Superior temporal gyrus (tissue), 1 donor: ENCODE measurements at regions not wholly inside any gene's neighbourhood (a gene's known extent, or its start where the extent isn't known, plus 50 kb on each side); places are given as distances from the start of the nearest gene placed in this dataset.
A peak's percentile ranks its signal among the peaks of the same experiment; 100 is the strongest.

Experiments used
- DNase-seq: peaks from one replicate; pipeline ENCODE4 v3.0.0-alpha.2; 2016; ENCODE audit errors: extremely low spot score

DNA sequence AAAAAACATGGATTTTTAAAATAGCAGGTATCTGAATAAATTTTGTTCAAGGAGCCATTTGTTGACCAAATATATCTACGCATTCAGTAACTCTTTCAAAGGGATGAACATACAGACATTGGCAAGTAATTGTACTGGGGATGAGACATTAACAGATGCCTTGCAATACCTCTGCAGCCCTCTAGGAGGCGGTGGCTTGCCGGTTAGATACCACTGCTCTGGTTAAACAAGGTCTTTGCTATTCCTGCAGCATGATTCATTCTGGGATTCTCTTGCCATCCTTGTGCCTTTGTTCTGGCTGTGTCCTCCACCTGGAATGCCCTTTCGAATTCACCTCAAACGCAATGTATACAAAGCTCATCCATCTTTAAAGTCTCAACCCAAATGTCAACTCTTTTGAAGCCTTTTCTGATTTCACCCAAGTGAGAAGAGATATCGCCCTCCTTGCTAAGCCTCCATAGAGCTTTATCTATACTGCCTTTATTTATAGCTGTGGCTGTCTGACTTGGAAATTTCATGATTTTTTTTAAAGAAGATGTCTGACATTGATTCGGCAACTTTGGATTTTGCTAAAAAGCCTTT is 131.0 kb upstream of the SRRM4 start:
- DNase-seq = no peak

DNA sequence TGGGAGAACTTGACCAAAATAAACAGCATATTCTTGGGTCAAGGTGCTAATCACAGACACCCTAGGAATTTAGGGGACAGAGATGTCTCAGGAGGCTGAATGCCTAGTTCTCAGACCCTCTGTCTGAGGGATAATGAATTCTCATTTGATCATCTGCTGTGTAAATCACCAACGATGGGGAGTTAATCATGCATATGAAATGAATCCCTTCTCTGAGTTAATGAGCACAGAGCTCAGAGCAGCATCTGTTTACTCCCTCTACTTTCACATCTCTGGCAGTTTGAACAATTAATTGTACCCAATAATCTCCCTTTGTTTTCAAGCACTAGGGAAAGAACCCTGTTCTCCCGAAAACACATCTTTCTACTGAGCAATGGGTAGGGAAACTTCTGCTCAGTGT is 129.4 kb upstream of the SRRM4 start:
- DNase-seq = peak; percentile 32

DNA sequence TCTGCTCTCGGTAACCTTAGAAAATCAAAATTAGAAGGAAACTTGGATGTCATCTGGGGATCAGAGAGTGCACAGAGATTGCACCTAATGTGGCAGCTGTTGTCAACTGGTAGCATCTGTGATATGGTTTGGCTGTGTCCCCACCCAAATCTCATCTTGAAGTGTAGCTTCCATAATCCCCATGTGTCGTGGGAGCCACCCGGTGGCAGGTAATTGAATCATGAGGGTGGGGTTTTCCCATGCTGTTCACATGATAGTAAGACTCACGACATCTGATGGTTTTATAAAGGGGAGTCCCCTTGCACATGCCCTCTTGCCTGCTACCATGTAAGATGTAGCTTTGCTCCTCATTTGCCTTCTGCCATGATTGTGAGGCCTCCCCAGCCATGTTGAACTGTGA is 127.7 kb upstream of the SRRM4 start:
- peak; percentile 21 for DNase-seq

DNA sequence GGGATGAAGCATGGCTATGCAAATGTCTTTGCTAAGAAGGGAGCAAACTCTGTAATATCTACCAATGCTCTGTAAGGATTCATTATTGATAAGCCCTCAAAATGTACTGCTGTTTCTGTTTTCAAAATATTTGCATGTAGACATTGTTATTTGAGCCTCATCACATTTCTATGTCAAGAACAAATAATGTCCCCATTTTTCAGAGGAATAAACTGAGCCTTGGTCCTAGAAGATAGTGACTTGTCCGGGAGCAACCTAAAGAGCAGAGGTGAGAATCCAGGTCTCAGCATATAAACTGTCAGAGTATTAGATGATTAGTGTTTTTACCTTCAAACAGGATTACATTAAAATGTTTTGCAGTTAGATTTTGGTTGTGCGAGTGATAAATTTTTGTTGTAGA is 125.5 kb upstream of the SRRM4 start:
- no peak for DNase-seq

DNA sequence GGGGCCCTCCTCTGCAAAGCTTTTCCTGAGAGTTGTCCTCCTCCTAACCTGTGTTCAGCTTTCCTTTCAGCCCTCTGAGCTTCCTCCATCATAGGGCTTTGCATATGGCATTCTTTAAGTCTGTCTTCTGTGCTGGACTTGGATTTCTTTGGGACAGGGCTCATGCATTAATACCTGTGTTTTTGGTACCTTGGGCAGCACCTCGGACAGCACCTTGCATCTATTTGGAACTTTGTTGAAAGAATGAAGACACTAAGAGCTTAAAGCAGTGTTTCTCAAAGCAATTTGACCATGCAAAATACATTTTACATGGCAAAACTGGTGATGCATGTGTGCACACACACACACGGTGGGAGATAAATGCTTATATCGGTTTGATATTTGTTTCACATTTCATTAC is 115.0 kb upstream of the SRRM4 start:
- no peak for DNase-seq

DNA sequence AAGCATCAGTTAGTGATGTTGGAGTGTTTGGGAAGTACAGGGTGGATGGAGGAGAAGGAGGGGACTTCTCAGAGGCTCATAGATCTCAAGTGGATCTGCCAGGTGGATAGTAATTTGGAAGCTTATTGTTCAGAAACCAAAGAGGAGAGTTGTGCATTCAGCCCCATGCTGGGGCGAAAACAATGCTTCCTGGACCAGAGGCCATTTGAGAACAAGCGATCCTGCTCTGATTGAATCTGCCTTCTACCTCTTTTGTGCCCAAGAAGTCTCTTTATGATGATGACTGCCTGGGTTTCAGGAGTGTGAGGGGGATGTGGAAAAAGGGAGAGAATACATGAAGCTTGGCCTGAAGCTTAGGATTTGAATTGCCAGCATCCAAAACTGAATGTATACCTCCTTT is 110.8 kb upstream of the SRRM4 start:
- DNase-seq = no peak

DNA sequence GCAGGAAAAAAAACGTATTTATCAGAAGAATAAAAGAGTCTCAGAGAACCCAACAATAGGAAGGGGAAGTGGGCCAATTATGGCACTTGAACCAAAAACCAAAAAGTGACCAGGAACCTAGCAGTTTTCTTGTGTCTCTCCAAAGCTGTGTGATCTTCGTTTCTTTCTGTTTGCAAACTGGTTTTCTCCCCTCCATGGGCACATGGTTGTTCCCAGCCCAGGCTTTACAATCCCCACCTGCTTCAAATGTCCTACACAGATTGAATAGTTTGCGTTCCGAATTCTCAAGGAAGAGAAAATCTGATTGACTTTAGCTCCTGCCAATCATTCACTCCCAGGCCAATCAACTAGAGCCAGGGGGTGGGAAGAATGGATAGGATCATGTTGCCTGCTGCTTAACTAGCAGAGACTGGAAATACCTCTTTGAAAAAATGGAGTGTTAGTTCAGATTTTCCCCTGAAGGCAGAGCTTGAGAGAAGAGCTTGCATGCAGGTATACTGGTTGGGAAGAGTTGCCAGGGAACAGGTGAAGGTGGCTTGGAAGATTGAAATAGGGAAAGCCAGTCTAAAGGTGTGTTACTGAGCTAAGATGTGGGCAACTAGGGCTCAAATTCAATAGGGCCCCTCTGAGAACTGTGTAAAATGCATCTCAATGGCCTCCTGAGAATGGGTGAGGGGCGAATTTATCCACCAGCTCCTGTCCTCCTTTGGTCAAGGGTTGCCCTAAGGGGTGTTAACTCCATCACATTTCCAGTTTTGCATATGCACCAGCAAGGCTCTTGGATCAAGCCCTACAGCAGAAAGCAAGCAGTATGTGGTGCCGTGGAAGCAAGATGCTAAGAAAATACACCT is 106.4 kb upstream of the SRRM4 start:
- DNase-seq = no peak

DNA sequence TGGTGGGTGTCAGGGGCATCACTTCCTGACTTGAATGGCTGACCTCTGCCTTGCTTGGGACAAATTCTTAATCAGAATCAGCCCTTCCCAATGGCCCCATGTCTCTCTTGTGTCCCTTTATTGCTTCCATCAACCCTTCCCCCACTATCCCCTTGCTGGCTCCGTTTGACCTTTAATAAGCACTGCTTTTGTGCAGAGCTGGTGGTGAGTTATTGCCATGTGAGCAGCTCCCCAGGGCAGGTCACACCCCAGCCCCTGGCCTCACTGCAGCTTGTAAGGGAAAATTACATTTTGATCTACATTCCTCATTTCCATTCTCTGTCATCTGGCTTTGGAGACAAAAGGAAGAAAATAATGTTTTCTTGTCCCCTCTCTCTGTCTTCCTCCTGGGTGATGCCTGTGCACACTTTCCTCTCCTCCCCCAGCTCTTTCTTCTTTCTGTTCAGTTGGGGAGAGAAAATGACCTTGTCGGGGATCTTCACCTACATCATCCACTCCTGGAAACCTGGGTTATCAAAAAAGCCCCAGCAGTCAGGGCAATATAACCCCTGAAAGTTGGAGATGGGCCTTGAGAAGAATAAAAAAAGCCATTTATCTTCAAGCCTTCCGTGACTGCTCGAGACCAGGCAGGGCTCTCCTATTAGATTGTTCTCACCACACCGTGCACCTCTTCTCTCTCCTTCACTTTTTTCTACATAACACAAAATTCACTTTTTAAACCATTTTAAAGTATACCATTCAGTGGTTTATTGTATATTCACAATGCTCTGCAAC is 100.4 kb upstream of the SRRM4 start:
- no peak for DNase-seq

DNA sequence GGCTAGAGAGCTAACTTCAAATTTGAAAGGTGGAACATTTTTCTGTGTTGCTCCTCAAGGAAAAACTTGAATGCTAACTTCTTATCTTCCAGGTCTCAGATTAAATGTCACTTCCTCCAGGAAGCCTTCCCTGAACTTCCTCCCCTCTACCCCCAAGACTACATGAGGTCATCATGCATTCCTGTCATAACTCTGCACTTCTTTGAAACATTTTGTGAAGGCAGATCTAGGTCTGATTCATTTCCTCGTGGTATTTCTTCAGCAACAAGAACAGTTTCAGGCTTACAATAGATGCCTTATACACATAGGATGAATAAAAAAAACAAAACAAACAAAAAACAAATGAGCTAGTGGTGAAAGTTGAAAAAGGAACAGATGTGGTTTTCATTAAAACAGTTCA is 97.1 kb upstream of the SRRM4 start:
- no peak for DNase-seq

DNA sequence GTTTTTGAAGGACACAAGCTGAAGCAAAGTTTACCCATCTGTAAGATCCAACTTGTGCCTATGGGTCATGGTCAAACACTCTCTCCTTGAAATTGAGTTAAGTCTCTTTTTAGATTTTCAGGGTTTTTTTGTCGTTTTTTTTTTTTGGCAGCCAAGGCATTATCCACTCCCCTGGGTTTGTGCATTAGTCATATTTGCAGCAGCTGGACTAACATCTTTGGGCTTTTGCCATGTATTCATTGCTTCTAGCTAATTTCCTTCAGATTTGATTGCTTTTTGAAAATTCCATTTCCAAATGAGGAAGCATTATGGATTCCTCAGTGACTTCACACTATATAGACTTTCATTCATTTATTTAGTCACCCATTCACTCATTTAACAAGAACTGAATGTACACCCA is 80.3 kb upstream of the SRRM4 start:
- DNase-seq = no peak

DNA sequence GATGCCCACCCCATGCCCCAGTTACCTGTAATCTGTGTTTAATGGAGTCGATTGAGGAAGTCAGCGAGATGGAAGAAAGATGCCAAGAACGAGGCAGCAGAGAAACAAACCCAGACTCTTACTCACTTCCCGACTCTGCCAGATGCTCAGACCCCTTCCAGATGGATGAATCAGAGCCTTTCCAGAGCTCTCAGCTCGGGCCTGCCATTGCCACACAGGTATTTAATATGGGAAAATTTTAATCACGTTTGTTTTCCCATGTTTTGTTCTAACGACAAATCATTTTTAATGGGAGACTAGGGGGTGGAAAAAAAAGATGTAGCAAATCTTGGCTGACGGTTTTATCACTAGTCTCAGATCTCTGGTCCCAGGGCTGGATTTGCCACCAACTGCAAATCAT is 72.5 kb upstream of the SRRM4 start:
- no peak for DNase-seq

DNA sequence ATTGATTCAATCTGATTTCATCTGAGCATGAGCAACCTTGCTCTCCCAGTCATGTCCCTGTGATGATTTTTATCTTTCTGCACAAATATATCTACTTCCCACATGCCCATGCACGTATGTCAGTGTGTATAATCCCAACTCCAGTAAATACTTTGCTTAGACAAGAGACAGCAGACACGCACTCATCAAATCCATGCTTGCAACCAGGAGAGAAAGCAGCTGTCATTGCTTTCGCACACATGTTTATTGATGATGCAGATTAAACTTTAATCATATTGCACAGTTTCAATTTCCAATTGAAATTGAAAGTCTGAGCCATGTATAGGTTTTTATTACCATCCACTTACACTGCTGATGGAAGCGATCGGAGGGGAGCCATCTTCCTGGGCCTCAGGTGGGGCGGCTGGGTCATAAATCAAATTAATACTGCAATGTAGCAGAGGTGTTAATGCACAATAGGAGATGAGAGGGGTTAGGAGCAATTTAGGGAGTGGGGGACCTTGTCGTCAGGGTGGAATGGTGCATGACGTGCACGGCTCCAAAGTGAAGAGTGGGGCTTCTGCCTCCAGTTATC is 68.6 kb upstream of the SRRM4 start:
- no peak for DNase-seq

DNA sequence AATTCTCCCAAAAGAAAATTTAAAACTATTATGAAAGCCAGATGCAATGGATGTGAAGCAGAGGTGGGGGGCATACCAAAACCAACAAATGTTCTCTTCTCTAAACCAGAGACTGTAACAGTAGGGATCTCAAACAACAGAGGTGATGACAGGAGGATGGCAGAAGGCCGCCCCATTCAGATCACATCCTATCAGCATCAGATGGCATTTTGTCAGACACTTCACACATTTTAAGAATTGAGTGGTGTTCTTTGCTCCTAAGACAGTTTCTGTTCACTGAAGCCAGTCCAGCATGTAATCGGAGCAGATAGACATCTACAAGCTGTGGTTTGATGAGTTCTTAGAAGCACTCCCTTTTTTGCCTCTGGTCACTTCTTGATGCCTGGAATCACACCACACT is 59.6 kb upstream of the SRRM4 start:
- no peak for DNase-seq

DNA sequence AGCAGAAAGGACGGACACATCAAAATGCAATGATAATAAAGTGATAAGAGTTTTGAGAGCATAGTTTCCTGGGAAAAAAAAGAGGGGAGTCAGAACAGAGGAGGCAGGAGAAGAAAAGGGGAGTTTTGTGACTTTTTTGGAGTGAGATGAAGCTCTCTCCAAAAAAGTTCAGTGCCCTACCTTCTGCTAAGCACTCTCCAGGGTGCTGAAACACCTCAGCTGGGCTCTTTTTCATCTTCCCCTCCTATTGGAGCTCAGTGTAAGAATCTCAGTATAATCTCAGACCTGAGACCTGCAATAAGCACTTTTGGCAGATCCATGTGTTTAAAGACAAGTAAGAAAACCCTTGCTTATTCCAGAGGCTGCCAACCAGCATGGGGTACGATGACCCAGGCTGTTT is 58.9 kb upstream of the SRRM4 start:
- no peak for DNase-seq

DNA sequence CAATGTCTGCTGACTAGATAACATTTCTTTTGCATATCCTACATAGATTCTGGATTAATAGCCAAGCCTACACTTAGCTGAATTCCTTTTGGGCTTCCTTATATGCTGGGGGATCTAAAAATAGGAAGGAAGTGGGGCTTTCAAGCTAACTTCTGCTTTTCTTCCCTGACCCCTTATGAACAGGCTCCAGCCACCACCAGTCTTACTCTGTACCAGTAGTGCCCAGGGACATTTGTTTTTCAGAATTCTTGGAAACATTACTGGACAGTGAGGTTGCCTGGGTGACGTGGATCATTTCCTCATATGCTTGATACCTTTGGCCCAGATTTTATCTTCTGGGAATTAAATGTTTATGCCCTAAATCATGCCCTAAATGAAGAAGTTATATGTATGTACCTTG is 55.9 kb upstream of the SRRM4 start:
- no peak for DNase-seq

DNA sequence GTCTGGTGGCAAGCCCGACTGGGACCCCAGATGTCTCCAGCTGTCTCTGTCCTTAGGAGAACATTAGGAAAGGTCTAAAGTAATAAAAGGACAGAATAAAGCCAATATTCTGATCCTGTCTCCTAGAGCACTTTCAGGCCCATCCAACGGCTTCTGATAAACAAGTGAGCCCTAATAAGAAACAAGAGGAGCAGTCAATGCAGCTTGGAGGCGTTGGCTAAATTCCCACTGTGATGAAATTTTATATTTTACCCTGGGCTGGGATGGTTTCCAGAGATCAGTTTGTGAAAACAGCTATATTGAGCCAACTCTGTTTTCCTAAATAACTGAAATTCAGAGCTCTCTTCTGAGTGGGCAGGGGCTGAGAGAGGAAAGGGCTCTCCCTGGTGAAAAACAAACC is 55.5 kb upstream of the SRRM4 start:
- no peak for DNase-seq
